GM19025 (cell line): ENCODE measurements at regions not wholly inside any gene's neighbourhood (a gene's known extent, or its start where the extent isn't known, plus 50 kb on each side); places are given as distances from the start of the nearest gene placed in this dataset.

Experiments used
- ATAC-seq: cut with Tn5 transposase; IDR thresholded peaks from one replicate; pipeline ENCODE4 v1.9.1; 2021; ENCODE audit warnings: mild to moderate bottlenecking, low read depth, moderate library complexity; ENCODE audit not compliant: unreplicated experiment

GRCh38 chrX:39636481-39636880 lies 461.3 kb downstream of the BCOR start:
- no peak for ATAC-seq

GRCh38 chrX:39638526-39638925 lies 459.2 kb downstream of the BCOR start:
- no peak for ATAC-seq

- ATAC-seq: no peak
Observed at GRCh38 chrX:39639871-39640270, 457.9 kb downstream of the BCOR start.

- ATAC-seq: no peak
Observed at GRCh38 chrX:39640866-39641265, 456.9 kb downstream of the BCOR start.

GRCh38 chrX:39642071-39642470 lies 455.7 kb downstream of the BCOR start:
- ATAC-seq: no peak

- no peak for ATAC-seq
Observed at GRCh38 chrX:39643550-39643949, 454.2 kb downstream of the BCOR start.

GRCh38 chrX:39645178-39645895 lies 452.4 kb downstream of the BCOR start:
- no peak for ATAC-seq

GRCh38 chrX:39648548-39649254 lies 449.1 kb downstream of the BCOR start:
- ATAC-seq: no peak

- ATAC-seq: no peak
Observed at GRCh38 chrX:39650768-39651347, 446.9 kb downstream of the BCOR start.

- ATAC-seq: no peak
Observed at GRCh38 chrX:39652336-39652735, 445.4 kb downstream of the BCOR start.

GRCh38 chrX:39653691-39654090 lies 444.1 kb downstream of the BCOR start:
- no peak for ATAC-seq

GRCh38 chrX:39654183-39654925 lies 443.4 kb downstream of the BCOR start:
- ATAC-seq: no peak

- ATAC-seq: no peak
Observed at GRCh38 chrX:39654952-39655351, 442.8 kb downstream of the BCOR start.

GRCh38 chrX:39661116-39661907 lies 436.4 kb downstream of the BCOR start:
- no peak for ATAC-seq

- ATAC-seq: no peak
Observed at GRCh38 chrX:39665830-39666518, 431.8 kb downstream of the BCOR start.

GRCh38 chrX:39667191-39667590 lies 430.6 kb downstream of the BCOR start:
- no peak for ATAC-seq

- ATAC-seq: no peak
Observed at GRCh38 chrX:39667736-39668482, 429.8 kb downstream of the BCOR start.

GRCh38 chrX:39669668-39670067 lies 428.1 kb downstream of the BCOR start:
- ATAC-seq: no peak

- ATAC-seq: no peak
Observed at GRCh38 chrX:39670281-39670680, 427.5 kb downstream of the BCOR start.
